ENCODE measurements at regions not wholly inside any gene's neighbourhood (a gene's known extent, or its start where the extent isn't known, plus 50 kb on each side); places are given as distances from the start of the nearest gene placed in this dataset.

DNA sequence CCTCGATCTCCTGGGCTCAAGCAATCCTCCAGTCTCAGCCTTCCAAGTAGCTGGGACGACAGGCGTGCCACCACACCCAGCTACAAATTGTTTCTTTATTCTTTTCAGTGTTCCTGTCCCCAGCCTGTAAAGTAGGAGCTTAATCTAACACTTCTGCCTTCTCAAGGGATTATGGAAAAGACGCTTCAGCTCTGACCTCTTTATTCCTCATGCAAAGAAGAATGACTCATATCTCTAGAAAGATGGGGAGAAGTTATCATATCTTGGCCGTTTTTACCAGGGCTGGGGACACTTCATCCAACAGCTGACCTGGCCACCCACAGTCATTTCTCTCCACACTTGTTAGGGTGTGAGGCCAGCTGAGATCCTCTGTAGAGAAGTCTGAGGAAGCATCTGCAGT is 172.6 kb downstream of the HAPSTR1 start:
- H3K27ac ChIP-seq (ENCODE audit: low read depth, low read length), result no peak overlapping the region
- no peak overlapping the region for H3K4me3 ChIP-seq (ENCODE audit: low read length)
- Mint-ChIP-seq H3K9me3 (peaks cover 0 to 3% (median 0%) of the 10 kb centered on the region in 11 donors), H3K27ac (no peak overlapping the region), H3K36me3 (no peaks in the 10 kb centered on the region), H3K4me3 (no peak overlapping the region), H3K27me3 (peaks cover 0 to 30% (median 19%) of the 10 kb centered on the region in 5 donors), H3K4me1 (peaks cover 0 to 2% (median 0%) of the 10 kb centered on the region in 7 donors)
- ATAC-seq, result no peak
- no peak for DNase-seq
- intact Hi-C loops (cut with micrococcal nuclease), result no loop called here
- H3K36me3 ChIP-seq (ENCODE audit: control insufficient read depth in 2 of 3, insufficient read depth in 3 of 3, low read length in 3 of 3), result no peaks in the 10 kb centered on the region
- H3K9me3 ChIP-seq (ENCODE audit: control insufficient read depth in 2 of 3, low read length in 3 of 3), result no peaks in the 10 kb centered on the region
- ChIA-PET CTCF (no interaction called here), POLR2A (interaction anchor here (0.6 kb wide), 1 partner anchor 1047 kb away, joined by 4 read pairs; no protein-coding TSS in a partner anchor)
- no peaks in the 10 kb centered on the region for H3K27me3 ChIP-seq (ENCODE audit: control insufficient read depth in 2 of 2, insufficient read depth in 2 of 2, low read length in 2 of 2)
- no peaks in the 10 kb centered on the region for H3K4me1 ChIP-seq (ENCODE audit: control insufficient read depth in 2 of 2, insufficient read depth in 2 of 2, low read length in 2 of 2)

DNA sequence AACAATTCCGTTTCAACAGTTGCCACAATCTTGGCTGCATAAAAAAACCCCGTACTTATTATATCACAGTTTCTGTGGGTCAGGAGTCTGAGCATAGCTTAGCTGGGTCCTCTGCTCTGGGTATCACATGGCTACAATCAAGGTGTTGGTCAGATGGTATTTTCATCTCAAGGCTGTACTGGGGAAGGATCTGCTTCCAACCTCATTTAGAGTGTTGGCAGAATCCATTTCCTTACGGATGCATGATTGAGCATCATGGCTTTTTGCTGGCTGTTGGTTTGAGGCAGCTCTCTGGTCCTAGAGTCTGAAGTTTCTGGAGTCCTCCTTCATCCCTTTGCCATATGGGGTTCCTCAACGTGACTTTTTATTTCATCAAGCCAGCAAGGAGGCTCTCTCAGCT is 177.0 kb downstream of the HAPSTR1 start:
- POLR2A ChIA-PET, result no interaction called here
- ATAC-seq (no peak), DNase-seq (no peak)
- Mint-ChIP-seq H3K36me3 (no peaks in the 10 kb centered on the region), H3K4me3 (no peak overlapping the region), H3K27me3 (peaks cover 0 to 37% (median 26%) of the 10 kb centered on the region in 5 donors), H3K4me1 (peaks cover 0 to 1% (median 0%) of the 10 kb centered on the region in 7 donors), H3K27ac (no peak overlapping the region), H3K9me3 (peaks cover 0 to 6% (median 0%) of the 10 kb centered on the region in 11 donors)
- Histone ChIP-seq H3K4me3 (ENCODE audit: low read length) (no peak overlapping the region), H3K27me3 (ENCODE audit: control insufficient read depth in 2 of 2, insufficient read depth in 2 of 2, low read length in 2 of 2) (no peaks in the 10 kb centered on the region), H3K27ac (ENCODE audit: low read depth, low read length) (no peak overlapping the region), H3K9me3 (ENCODE audit: control insufficient read depth in 2 of 3, low read length in 3 of 3) (no peaks in the 10 kb centered on the region), H3K36me3 (ENCODE audit: control insufficient read depth in 2 of 3, insufficient read depth in 3 of 3, low read length in 3 of 3) (no peaks in the 10 kb centered on the region), H3K4me1 (ENCODE audit: control insufficient read depth in 2 of 2, insufficient read depth in 2 of 2, low read length in 2 of 2) (no peaks in the 10 kb centered on the region)
- CTCF ChIA-PET, result no interaction called here
- intact Hi-C loops (cut with micrococcal nuclease), result no loop called here

DNA sequence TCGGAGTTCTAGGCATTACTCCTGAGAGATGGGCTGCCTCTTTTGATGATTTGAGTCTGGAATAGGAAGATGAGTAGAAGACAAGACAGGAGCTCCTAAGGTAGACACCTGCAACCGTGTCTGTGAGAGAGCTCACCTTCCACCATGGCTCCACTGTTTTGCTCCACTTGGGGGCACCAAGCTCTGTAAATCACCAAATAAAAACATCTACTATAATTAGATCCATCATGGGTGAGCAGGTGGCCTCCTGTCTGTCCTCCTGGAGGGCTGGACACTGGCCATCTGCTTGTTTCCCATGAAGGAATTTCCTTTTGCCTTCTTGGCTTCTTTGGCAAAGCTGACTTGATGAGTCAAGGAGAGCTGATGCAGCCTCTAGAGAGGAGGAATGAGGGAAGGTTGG is 179.0 kb downstream of the HAPSTR1 start:
- peaks cover 0 to 1% (median 0%) of the 10 kb centered on the region in 7 donors for H3K4me1 Mint-ChIP-seq
- H3K9me3 Mint-ChIP-seq, result peaks cover 0 to 6% (median 4%) of the 10 kb centered on the region in 11 donors
- Histone ChIP-seq H3K27me3 (ENCODE audit: control insufficient read depth in 2 of 2, insufficient read depth in 2 of 2, low read length in 2 of 2) (no peaks in the 10 kb centered on the region), H3K27ac (ENCODE audit: low read depth, low read length) (no peak overlapping the region), H3K4me1 (ENCODE audit: control insufficient read depth in 2 of 2, insufficient read depth in 2 of 2, low read length in 2 of 2) (no peaks in the 10 kb centered on the region), H3K9me3 (ENCODE audit: control insufficient read depth in 2 of 3, low read length in 3 of 3) (no peaks in the 10 kb centered on the region), H3K36me3 (ENCODE audit: control insufficient read depth in 2 of 3, insufficient read depth in 3 of 3, low read length in 3 of 3) (no peaks in the 10 kb centered on the region), H3K4me3 (ENCODE audit: low read length) (no peak overlapping the region)
- H3K4me3 Mint-ChIP-seq, result no peak overlapping the region
- DNase-seq (no peak), ATAC-seq (no peak)
- ChIA-PET CTCF (no interaction called here), POLR2A (no interaction called here)
- no peaks in the 10 kb centered on the region for H3K36me3 Mint-ChIP-seq
- H3K27ac Mint-ChIP-seq, result no peak overlapping the region
- intact Hi-C loops (cut with micrococcal nuclease), result no loop called here
- peaks cover 0 to 34% (median 26%) of the 10 kb centered on the region in 5 donors for H3K27me3 Mint-ChIP-seq

DNA sequence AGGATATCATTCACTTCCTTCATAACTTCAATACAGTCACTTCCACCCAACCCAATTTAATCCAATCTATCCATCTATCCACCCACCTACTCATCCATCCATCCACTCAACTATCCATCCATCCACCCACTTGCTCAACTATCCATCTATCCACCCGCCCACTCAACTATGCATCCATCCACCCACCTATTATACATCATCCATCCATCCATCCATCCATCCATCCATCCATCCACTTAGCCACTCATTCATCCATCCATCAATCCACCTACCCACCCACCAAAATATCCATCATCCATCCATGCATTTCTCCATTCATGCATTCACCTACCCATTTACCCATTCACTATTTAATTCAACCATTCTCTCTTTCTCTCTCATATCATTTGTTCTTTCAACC is 179.5 kb downstream of the HAPSTR1 start:
- Histone ChIP-seq H3K27me3 (ENCODE audit: control insufficient read depth in 2 of 2, insufficient read depth in 2 of 2, low read length in 2 of 2) (no peaks in the 10 kb centered on the region), H3K4me3 (ENCODE audit: low read length) (no peak overlapping the region), H3K27ac (ENCODE audit: low read depth, low read length) (no peak overlapping the region), H3K36me3 (ENCODE audit: control insufficient read depth in 2 of 3, insufficient read depth in 3 of 3, low read length in 3 of 3) (no peaks in the 10 kb centered on the region), H3K4me1 (ENCODE audit: control insufficient read depth in 2 of 2, insufficient read depth in 2 of 2, low read length in 2 of 2) (no peaks in the 10 kb centered on the region), H3K9me3 (ENCODE audit: control insufficient read depth in 2 of 3, low read length in 3 of 3) (no peaks in the 10 kb centered on the region)
- H3K27ac Mint-ChIP-seq, result no peak overlapping the region
- H3K9me3 Mint-ChIP-seq, result peaks cover 0 to 5% (median 4%) of the 10 kb centered on the region in 11 donors
- H3K36me3 Mint-ChIP-seq, result no peaks in the 10 kb centered on the region
- ATAC-seq, result no peak
- intact Hi-C loops (cut with micrococcal nuclease), result no loop called here
- peaks cover 0 to 29% (median 21%) of the 10 kb centered on the region in 5 donors for H3K27me3 Mint-ChIP-seq
- no peak overlapping the region for H3K4me3 Mint-ChIP-seq
- H3K4me1 Mint-ChIP-seq, result peaks cover 0 to 1% (median 0%) of the 10 kb centered on the region in 7 donors
- ChIA-PET POLR2A (interaction anchor here (0.6 kb wide), 1 partner anchor 296 kb away, joined by 4 read pairs; no protein-coding TSS in a partner anchor), CTCF (no interaction called here)
- DNase-seq, result no peak

DNA sequence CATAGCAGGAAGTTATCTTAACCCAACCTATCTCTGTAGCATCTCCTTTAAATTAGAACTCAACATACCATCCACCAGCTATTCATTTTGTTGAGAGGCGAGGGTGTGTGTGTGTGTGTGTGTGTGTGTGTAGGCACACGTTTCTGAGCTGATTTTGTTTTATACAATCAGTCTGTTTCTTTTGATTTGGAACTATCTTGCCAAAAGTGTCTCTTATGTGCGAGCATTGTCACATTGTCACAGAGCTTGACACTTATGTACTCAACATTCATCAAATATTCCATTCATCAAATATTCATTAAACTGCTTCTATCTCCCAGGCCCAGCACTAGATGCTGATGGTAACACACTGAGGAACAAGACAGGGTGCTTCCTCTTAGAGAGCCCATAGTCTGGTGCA is 180.4 kb downstream of the HAPSTR1 start:
- no peak overlapping the region for H3K4me3 Mint-ChIP-seq
- peaks cover 0 to 26% (median 23%) of the 10 kb centered on the region in 5 donors for H3K27me3 Mint-ChIP-seq
- Histone ChIP-seq H3K36me3 (ENCODE audit: control insufficient read depth in 2 of 3, insufficient read depth in 3 of 3, low read length in 3 of 3) (no peaks in the 10 kb centered on the region), H3K4me1 (ENCODE audit: control insufficient read depth in 2 of 2, insufficient read depth in 2 of 2, low read length in 2 of 2) (no peaks in the 10 kb centered on the region), H3K27me3 (ENCODE audit: control insufficient read depth in 2 of 2, insufficient read depth in 2 of 2, low read length in 2 of 2) (no peaks in the 10 kb centered on the region), H3K9me3 (ENCODE audit: control insufficient read depth in 2 of 3, low read length in 3 of 3) (no peaks in the 10 kb centered on the region), H3K27ac (ENCODE audit: low read depth, low read length) (no peak overlapping the region), H3K4me3 (ENCODE audit: low read length) (no peak overlapping the region)
- H3K4me1 Mint-ChIP-seq, result peaks cover 0 to 1% (median 0%) of the 10 kb centered on the region in 7 donors
- intact Hi-C loops (cut with micrococcal nuclease), result no loop called here
- H3K9me3 Mint-ChIP-seq, result peaks cover 0 to 5% (median 4%) of the 10 kb centered on the region in 11 donors
- ATAC-seq, result no peak
- H3K27ac Mint-ChIP-seq, result no peak overlapping the region
- H3K36me3 Mint-ChIP-seq, result no peaks in the 10 kb centered on the region
- DNase-seq, result no peak
- POLR2A ChIA-PET, result interaction anchor here (0.6 kb wide), 1 partner anchor 297 kb away, joined by 4 read pairs; no protein-coding TSS in a partner anchor
- CTCF ChIA-PET, result no interaction called here

DNA sequence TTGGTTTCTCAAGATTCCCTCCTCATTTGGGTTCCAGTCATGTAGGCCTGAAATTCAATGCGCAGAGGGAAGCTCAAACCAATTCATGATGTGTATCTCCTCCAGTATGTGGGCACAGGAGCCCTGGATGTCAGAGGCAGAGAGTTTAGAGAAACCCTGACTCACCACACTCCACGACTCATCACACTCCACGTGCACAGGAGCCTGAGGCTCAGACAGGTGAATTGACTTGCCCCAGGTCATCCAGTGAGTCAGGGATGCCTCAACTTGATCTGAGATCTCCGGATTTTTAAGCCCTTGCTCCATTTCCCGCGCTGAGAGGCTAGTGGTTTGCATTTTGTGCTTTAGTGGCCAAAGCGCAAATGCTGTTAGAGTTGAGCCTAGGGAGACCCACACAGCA is 183.9 kb downstream of the HAPSTR1 start:
- H3K4me1 Mint-ChIP-seq, result peaks cover 0 to 1% (median 0%) of the 10 kb centered on the region in 7 donors
- POLR2A ChIA-PET, result no interaction called here
- Histone ChIP-seq H3K36me3 (ENCODE audit: control insufficient read depth in 2 of 3, insufficient read depth in 3 of 3, low read length in 3 of 3) (no peaks in the 10 kb centered on the region), H3K9me3 (ENCODE audit: control insufficient read depth in 2 of 3, low read length in 3 of 3) (no peaks in the 10 kb centered on the region), H3K27me3 (ENCODE audit: control insufficient read depth in 2 of 2, insufficient read depth in 2 of 2, low read length in 2 of 2) (no peaks in the 10 kb centered on the region), H3K27ac (ENCODE audit: low read depth, low read length) (no peak overlapping the region), H3K4me1 (ENCODE audit: control insufficient read depth in 2 of 2, insufficient read depth in 2 of 2, low read length in 2 of 2) (no peaks in the 10 kb centered on the region), H3K4me3 (ENCODE audit: low read length) (no peak overlapping the region)
- H3K36me3 Mint-ChIP-seq, result no peaks in the 10 kb centered on the region
- peaks cover 0 to 9% (median 2%) of the 10 kb centered on the region in 11 donors for H3K9me3 Mint-ChIP-seq
- intact Hi-C loops (cut with micrococcal nuclease), result no loop called here
- DNase-seq, result no peak
- CTCF ChIA-PET, result no interaction called here
- H3K4me3 Mint-ChIP-seq, result no peak overlapping the region
- no peak overlapping the region for H3K27ac Mint-ChIP-seq
- ATAC-seq, result no peak
- H3K27me3 Mint-ChIP-seq, result peaks cover 0 to 38% (median 10%) of the 10 kb centered on the region in 5 donors

DNA sequence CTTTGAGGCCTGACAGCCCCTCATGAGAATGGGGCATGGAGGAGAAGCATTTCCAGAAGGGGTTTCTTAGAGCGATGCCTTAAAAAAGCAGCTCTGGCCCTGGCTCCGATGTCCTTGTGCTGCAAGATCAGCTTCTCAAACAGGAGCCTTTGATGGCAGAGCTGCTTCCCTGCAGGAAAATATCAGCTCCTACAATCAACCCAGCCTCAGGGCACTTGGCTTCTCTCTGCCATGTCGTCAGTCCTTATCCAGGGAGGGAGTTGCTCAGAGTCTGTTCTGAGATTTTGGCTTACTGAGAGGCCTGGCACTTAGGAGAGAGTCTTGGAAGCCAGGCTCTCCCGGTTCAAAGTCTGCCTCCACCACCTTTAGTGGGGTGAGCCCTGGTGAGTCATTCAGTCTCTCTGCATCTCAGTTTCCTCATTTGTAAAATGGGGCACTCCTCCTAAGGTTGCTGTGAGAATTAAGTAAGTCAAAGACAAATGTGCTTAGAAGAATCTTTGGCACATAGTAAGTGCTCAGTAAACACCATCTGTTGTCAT is 184.4 kb downstream of the HAPSTR1 start:
- ATAC-seq (no peak), DNase-seq (no peak)
- Histone ChIP-seq H3K27me3 (ENCODE audit: control insufficient read depth in 2 of 2, insufficient read depth in 2 of 2, low read length in 2 of 2) (no peaks in the 10 kb centered on the region), H3K36me3 (ENCODE audit: control insufficient read depth in 2 of 3, insufficient read depth in 3 of 3, low read length in 3 of 3) (no peaks in the 10 kb centered on the region), H3K4me1 (ENCODE audit: control insufficient read depth in 2 of 2, insufficient read depth in 2 of 2, low read length in 2 of 2) (no peaks in the 10 kb centered on the region), H3K9me3 (ENCODE audit: control insufficient read depth in 2 of 3, low read length in 3 of 3) (no peaks in the 10 kb centered on the region), H3K27ac (ENCODE audit: low read depth, low read length) (no peak overlapping the region), H3K4me3 (ENCODE audit: low read length) (no peak overlapping the region)
- POLR2A ChIA-PET, result no interaction called here
- peaks cover 0 to 1% (median 0%) of the 10 kb centered on the region in 7 donors for H3K4me1 Mint-ChIP-seq
- H3K9me3 Mint-ChIP-seq, result peaks cover 0 to 9% (median 2%) of the 10 kb centered on the region in 11 donors
- CTCF ChIA-PET, result no interaction called here
- intact Hi-C loops (cut with micrococcal nuclease), result no loop called here
- H3K36me3 Mint-ChIP-seq, result no peaks in the 10 kb centered on the region
- H3K27me3 Mint-ChIP-seq, result peaks cover 0 to 33% (median 10%) of the 10 kb centered on the region in 5 donors
- H3K4me3 Mint-ChIP-seq, result no peak overlapping the region
- H3K27ac Mint-ChIP-seq, result no peak overlapping the region
